A673 (cell line): ENCODE measurements at regions not wholly inside any gene's neighbourhood (a gene's known extent, or its start where the extent isn't known, plus 50 kb on each side); places are given as distances from the start of the nearest gene placed in this dataset.
"Not testable (repeated sequence)": the region's sequence is repeated elsewhere in the genome, so short reads cannot be mapped to it uniquely, and the experiment has no call there.

ENCODE experiments used
- BruUV-seq: library from RNA; stranded (reverse); fragments of 400-500 nt; replicated peaks from 2 replicates; lab custom pipeline; 2021; lab: Mats Ljungman, UMichigan
- CTCF ChIA-PET: fragments of 300-600 bp; sonication (Branson Sonifier 250); formaldehyde crosslinking; loops from one replicate; lab custom pipeline; 2022; ENCODE audit warnings: antibody characterized with exemption; lab: Charles Lee
- POLR2A ChIA-PET: fragments of 300-600 bp; sonication (Branson Sonifier 250); formaldehyde crosslinking; loops from one replicate; lab custom pipeline; 2022; ENCODE audit warnings: antibody characterized with exemption; ENCODE audit not compliant: low non-redundant PET; lab: Charles Lee
- DNase-seq: peaks from one replicate; pipeline ENCODE4 v3.0.0-alpha.2; 2015; ENCODE audit warnings: low spot score
- H3K27ac ChIP-seq: fragments of 200-600 bp; sonication (generic); 2 replicates; pipeline ENCODE4 v1.5.1; 2016; ENCODE audit warnings: mixed run types, low read depth, mild to moderate bottlenecking, mixed read lengths, antibody characterized with exemption, low read length; ENCODE audit not compliant: poor library complexity, severe bottlenecking
- H3K27me3 ChIP-seq: fragments of 200-600 bp; sonication (generic); replicated peaks from 2 replicates; pipeline ENCODE4 v1.6.1; 2017; ENCODE audit warnings: mixed run types, low read depth, mild to moderate bottlenecking, mixed read lengths, antibody characterized with exemption, low read length; ENCODE audit not compliant: insufficient read depth, poor library complexity
- H3K36me3 ChIP-seq: fragments of 200-600 bp; sonication (generic); 2 replicates; pipeline ENCODE4 v1.6.1; 2016; ENCODE audit warnings: mixed run types, mild to moderate bottlenecking, mixed read lengths, antibody characterized with exemption, low read length; ENCODE audit not compliant: insufficient read depth, poor library complexity, severe bottlenecking
- H3K4me1 ChIP-seq: fragments of 200-600 bp; sonication (generic); 2 replicates; pipeline ENCODE4 v1.6.1; 2017; ENCODE audit warnings: mixed run types, mild to moderate bottlenecking, mixed read lengths, antibody characterized with exemption, low read length; ENCODE audit not compliant: insufficient read depth, poor library complexity, severe bottlenecking
- H3K4me3 ChIP-seq: fragments of 200-600 bp; sonication (generic); 2 replicates; pipeline ENCODE4 v1.5.1; 2016; ENCODE audit warnings: low read depth, mixed run types, mild to moderate bottlenecking, mixed read lengths, low read length; ENCODE audit not compliant: poor library complexity, severe bottlenecking
- H3K9me3 ChIP-seq: fragments of 200-600 bp; sonication (generic); 2 replicates; pipeline ENCODE4 v1.6.1; 2016; ENCODE audit warnings: mixed run types, low read depth, mild to moderate bottlenecking, mixed read lengths, antibody characterized with exemption, low read length; ENCODE audit not compliant: poor library complexity, severe bottlenecking
- EZH2 ChIP-seq: fragments of 200-600 bp; sonication (generic); IDR thresholded peaks from 2 replicates; pipeline ENCODE4 v1.6.1; 2017; ENCODE audit warnings: borderline replicate concordance, low read depth, mild to moderate bottlenecking, mixed read lengths, antibody characterized with exemption, low read length; ENCODE audit not compliant: poor library complexity, severe bottlenecking
- intact Hi-C: fragments of 100-400 bp; cut with micrococcal nuclease; formaldehyde crosslinking; loops from one replicate; pipeline ENCODE4 v1.10.0; 2022; ENCODE audit not compliant: unreplicated experiment
- TF ChIP-seq, protein P1 (sequence below): fragments of 300-800, 200-600 bp; sonication (generic); conservative IDR thresholded peaks from 2 replicates; pipeline ENCODE4 v1.5.1; 2017; ENCODE audit warnings: low read depth, mild to moderate bottlenecking, antibody characterized with exemption, low read length, moderate library complexity, mixed read lengths

DNA sequence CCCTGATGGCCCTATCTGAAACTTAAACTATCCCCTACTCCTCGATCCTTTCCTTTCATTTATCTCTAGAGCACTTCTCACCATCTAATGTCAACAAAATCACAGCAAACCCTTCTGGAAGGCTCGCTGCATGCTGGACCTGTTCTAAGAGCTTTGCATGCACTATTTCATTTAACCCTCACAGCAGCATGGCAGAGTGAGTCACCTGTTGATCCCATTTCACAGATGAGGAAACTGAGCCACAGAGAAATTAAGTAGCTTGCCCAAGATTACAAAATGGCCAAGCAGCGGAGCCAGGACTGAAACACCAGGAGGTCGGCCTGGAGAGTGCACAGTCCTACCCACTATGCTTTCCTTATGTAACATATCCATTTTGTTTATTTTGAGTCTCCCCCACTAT is 93.1 kb downstream of the ZNF622 start:
- ChIA-PET CTCF (no interaction called here), POLR2A (no interaction called here)
- no peak for TF ChIP-seq EZH2
- TF ChIP-seq, protein P1, sequence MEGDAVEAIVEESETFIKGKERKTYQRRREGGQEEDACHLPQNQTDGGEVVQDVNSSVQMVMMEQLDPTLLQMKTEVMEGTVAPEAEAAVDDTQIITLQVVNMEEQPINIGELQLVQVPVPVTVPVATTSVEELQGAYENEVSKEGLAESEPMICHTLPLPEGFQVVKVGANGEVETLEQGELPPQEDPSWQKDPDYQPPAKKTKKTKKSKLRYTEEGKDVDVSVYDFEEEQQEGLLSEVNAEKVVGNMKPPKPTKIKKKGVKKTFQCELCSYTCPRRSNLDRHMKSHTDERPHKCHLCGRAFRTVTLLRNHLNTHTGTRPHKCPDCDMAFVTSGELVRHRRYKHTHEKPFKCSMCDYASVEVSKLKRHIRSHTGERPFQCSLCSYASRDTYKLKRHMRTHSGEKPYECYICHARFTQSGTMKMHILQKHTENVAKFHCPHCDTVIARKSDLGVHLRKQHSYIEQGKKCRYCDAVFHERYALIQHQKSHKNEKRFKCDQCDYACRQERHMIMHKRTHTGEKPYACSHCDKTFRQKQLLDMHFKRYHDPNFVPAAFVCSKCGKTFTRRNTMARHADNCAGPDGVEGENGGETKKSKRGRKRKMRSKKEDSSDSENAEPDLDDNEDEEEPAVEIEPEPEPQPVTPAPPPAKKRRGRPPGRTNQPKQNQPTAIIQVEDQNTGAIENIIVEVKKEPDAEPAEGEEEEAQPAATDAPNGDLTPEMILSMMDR, result no peak
- Histone ChIP-seq H3K4me3 (no peak overlapping the region), H3K27ac (no peak overlapping the region), H3K4me1 (no peaks in the 10 kb centered on the region), H3K27me3 (peaks cover 9% of the 10 kb centered on the region), H3K36me3 (no peaks in the 10 kb centered on the region), H3K9me3 (no peaks in the 10 kb centered on the region)
- intact Hi-C loops, result no loop called here
- no peak for DNase-seq
- no TSS peak for BruUV-seq

DNA sequence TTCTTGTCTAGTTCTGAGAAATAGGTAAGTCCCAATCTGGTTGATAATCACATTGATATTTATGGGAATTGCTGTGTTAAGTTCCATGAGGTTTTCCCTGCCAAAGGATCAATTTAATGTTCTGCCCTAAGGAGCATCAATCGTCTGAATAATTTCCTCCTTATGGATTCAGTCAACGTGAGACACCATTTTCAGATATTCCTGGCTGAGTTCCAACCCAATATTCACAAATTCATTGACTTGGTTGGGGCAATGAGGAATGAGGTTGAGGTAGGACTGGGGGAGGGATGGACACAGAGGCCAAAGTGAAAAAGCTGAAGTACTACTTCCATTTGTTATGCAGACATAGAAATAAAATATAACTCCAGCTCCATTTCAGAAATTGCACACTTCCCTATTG is 99.1 kb downstream of the ZNF622 start:
- ChIA-PET POLR2A (no interaction called here), CTCF (no interaction called here)
- Histone ChIP-seq H3K27me3 (peaks cover 30% of the 10 kb centered on the region), H3K27ac (no peak overlapping the region), H3K9me3 (no peaks in the 10 kb centered on the region), H3K4me1 (no peaks in the 10 kb centered on the region), H3K4me3 (no peak overlapping the region), H3K36me3 (no peaks in the 10 kb centered on the region)
- intact Hi-C loops, result no loop called here
- BruUV-seq, result no TSS peak
- no peak for DNase-seq
- TF ChIP-seq EZH2, result no peak
- TF ChIP-seq, protein P1, result no peak

DNA sequence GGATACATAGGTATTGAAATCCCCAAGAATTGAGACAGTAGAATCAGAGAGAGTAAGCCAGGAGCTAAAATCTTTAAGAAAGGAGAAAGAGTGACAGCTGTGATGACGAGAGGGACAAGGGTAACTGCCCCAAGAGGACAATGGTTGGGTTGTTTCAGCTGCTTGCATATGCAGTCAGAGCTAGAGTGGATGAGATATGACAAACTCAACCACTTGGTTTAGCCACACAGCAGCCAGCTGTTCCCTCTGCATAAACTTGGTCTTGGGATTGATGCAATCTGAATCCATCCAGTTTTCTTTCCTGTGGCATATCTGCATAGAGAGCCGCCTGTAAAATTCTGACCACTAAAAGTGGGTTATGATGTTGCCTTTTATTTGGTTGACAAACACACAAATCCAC is 100.7 kb downstream of the ZNF622 start:
- no peak overlapping the region for H3K4me3 ChIP-seq
- H3K27ac ChIP-seq, result no peak overlapping the region
- no peaks in the 10 kb centered on the region for H3K36me3 ChIP-seq
- TF ChIP-seq, protein P1, result no peak
- TF ChIP-seq EZH2, result no peak
- POLR2A ChIA-PET, result no interaction called here
- no peaks in the 10 kb centered on the region for H3K4me1 ChIP-seq
- intact Hi-C loops, result no loop called here
- DNase-seq, result no peak
- no TSS peak for BruUV-seq
- CTCF ChIA-PET, result no interaction called here
- H3K9me3 ChIP-seq, result no peaks in the 10 kb centered on the region
- H3K27me3 ChIP-seq, result peaks cover 30% of the 10 kb centered on the region

DNA sequence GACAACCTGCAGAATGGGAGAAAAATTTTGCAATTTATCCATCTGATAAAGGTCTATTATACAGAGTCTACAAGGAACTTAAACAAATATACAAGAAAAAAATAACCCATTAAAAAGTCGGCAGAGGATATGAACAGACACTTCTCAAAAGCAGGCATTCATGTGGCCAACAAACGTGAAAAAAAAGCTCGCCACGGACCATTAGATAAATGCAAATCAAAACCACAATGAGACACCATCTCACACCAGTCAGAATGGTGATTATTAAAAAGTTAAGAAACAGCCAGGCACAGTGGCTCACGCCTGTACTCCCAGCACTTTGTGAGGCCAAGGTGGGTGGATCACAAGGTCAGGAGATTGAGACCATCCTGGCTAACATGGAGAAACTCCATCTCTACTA is 112.2 kb downstream of the ZNF622 start:
- intact Hi-C loops, H3K9me3 ChIP-seq, H3K4me1 ChIP-seq, CTCF ChIA-PET, H3K27me3 ChIP-seq, H3K27ac ChIP-seq, H3K4me3 ChIP-seq, POLR2A ChIA-PET, H3K36me3 ChIP-seq, BruUV-seq: not testable (repeated sequence)
- DNase-seq, result peak; percentile 26
